GM12878 (cell line): ENCODE measurements at regions not wholly inside any gene's neighbourhood (a gene's known extent, or its start where the extent isn't known, plus 50 kb on each side); places are given as distances from the start of the nearest gene placed in this dataset.

Experiments
- ATAC-seq: fragments of 200-7000 bp; cut with Tn5 transposase; 3 replicates; pipeline ENCODE4 v1.9.1; 2020; ENCODE audit warnings: mild to moderate bottlenecking, moderate library complexity
- BruUV-seq: library from RNA; stranded (reverse); fragments of 400-500 nt; replicated peaks from 2 replicates; lab custom pipeline; 2021; lab: Mats Ljungman, UMichigan
- CTCF ChIA-PET: fragments of 300-600 bp; sonication (Branson Sonifier 250); formaldehyde crosslinking; extraction: SDS; loops from one replicate; lab custom pipeline; 2021; ENCODE audit warnings: inconsistent platforms; lab: Yijun Ruan, JAX
- POLR2A ChIA-PET: fragments of 350-600 bp; formaldehyde crosslinking; extraction: SDS; loops from one replicate; lab custom pipeline; 2021; ENCODE audit warnings: inconsistent platforms; lab: Charles Lee
- RAD21 ChIA-PET: fragments of 300-600 bp; sonication (Branson Sonifier 250); formaldehyde crosslinking; loops from one replicate; lab custom pipeline; 2023; ENCODE audit warnings: antibody characterized with exemption; ENCODE audit not compliant: unreplicated experiment; lab: Charles Lee
- SMC1A ChIA-PET: fragments of 300-600 bp; sonication (Branson Sonifier 250); formaldehyde crosslinking; loops from one replicate; lab custom pipeline; 2023; ENCODE audit not compliant: unreplicated experiment, uncharacterized antibody; lab: Charles Lee
- DNase-seq: peaks from one replicate; pipeline ENCODE4 v3.0.0-alpha.2; 2011; ENCODE audit warnings: low read depth, low spot score
- FAIRE-seq: peaks from 3 replicates; lab custom pipeline; 2011; peaks lifted over from hg19 to GRCh38; lab: Jason Lieb, UNC
- H2AFZ ChIP-seq: 2 replicates; pipeline ENCODE4 v1.6.0; 2011; ENCODE audit warnings: low read depth, low read length, control low read depth; ENCODE audit not compliant: control insufficient read depth
- H3K27ac ChIP-seq: 2 replicates; pipeline ENCODE4 v1.5.1; 2011; ENCODE audit warnings: control low read depth; ENCODE audit not compliant: control insufficient read depth, insufficient read depth
- H3K27me3 ChIP-seq, 2 experiments: replicated peaks in 1 of 2; 2 replicates each; pipeline versions ENCODE4 v1.6.0 to v1.6.1; 2011; ENCODE audit warnings: low read length in 1 of 2; ENCODE audit not compliant: control insufficient read depth in 2 of 2, insufficient read depth in 2 of 2
- H3K36me3 ChIP-seq, 2 experiments: 2 replicates each; pipeline ENCODE4 v1.5.1; 2011; ENCODE audit warnings: low read length in 1 of 2; ENCODE audit not compliant: control insufficient read depth in 2 of 2, insufficient read depth in 2 of 2
- H3K4me1 ChIP-seq: 2 replicates; pipeline ENCODE4 v1.6.1; 2011; ENCODE audit warnings: mild to moderate bottlenecking, low read length, moderate library complexity, mixed read lengths; ENCODE audit not compliant: control insufficient read depth, insufficient read depth
- H3K4me2 ChIP-seq: 2 replicates; pipeline ENCODE4 v1.6.0; 2011; ENCODE audit warnings: control low read depth; ENCODE audit not compliant: control insufficient read depth, insufficient read depth
- H3K4me3 ChIP-seq: fragments of 200-600 bp; sonication (generic); 2 replicates; pipeline ENCODE4 v1.5.1; 2016
- H3K79me2 ChIP-seq: 2 replicates; pipeline ENCODE4 v1.6.0; 2011; ENCODE audit warnings: low read length; ENCODE audit not compliant: control insufficient read depth, insufficient read depth
- H3K9ac ChIP-seq: 2 replicates; pipeline ENCODE4 v1.8.0; 2011; ENCODE audit warnings: low read length, control low read depth, mixed read lengths; ENCODE audit not compliant: control insufficient read depth, insufficient read depth
- H3K9me3 ChIP-seq: replicated peaks from 3 replicates; pipeline ENCODE4 v1.5.1; 2011; ENCODE audit warnings: mild to moderate bottlenecking, low read length; ENCODE audit not compliant: control insufficient read depth, insufficient read depth
- H4K20me1 ChIP-seq: 2 replicates; pipeline ENCODE4 v1.6.0; 2011; ENCODE audit not compliant: control insufficient read depth, insufficient read depth
- BCL11A ChIP-seq: IDR thresholded peaks from 2 replicates; pipeline ENCODE4 v1.6.1; 2011; ENCODE audit warnings: low read depth, low read length
- DPF2 ChIP-seq: fragments of 450-650 bp; IDR thresholded peaks from 2 replicates; pipeline ENCODE4 v1.6.1; 2017; ENCODE audit warnings: mild to moderate bottlenecking
- IKZF2 ChIP-seq, 2 experiments: fragments of 450-650 bp; IDR thresholded peaks; 2 replicates each; pipeline ENCODE4 v1.6.1; 2017; ENCODE audit warnings: mild to moderate bottlenecking in 2 of 2, moderate library complexity in 2 of 2
- NR2C2 ChIP-seq: IDR thresholded peaks from 2 replicates; pipeline ENCODE4 v1.6.1; 2011; ENCODE audit warnings: borderline replicate concordance, low read depth; ENCODE audit not compliant: control insufficient read depth, insufficient read length
- PAX8 ChIP-seq: fragments of 450-650 bp; IDR thresholded peaks from 2 replicates; pipeline ENCODE4 v1.6.1; 2017; ENCODE audit warnings: mild to moderate bottlenecking, moderate library complexity
- SPI1 ChIP-seq: IDR thresholded peaks from 2 replicates; pipeline ENCODE4 v1.6.1; 2011; ENCODE audit warnings: low read depth, mild to moderate bottlenecking, low read length, moderate library complexity, borderline replicate concordance; ENCODE audit not compliant: insufficient read depth
- TCF12 ChIP-seq: IDR thresholded peaks from 2 replicates; pipeline ENCODE4 v1.6.1; 2011; ENCODE audit warnings: low read depth, mild to moderate bottlenecking, low read length
- YBX1 ChIP-seq: fragments of 450-650 bp; IDR thresholded peaks from 2 replicates; pipeline ENCODE4 v1.6.1; 2016; ENCODE audit warnings: antibody characterized with exemption
- ZNF217 ChIP-seq: fragments of 450-650 bp; IDR thresholded peaks from 2 replicates; pipeline ENCODE4 v1.6.1; 2017; ENCODE audit warnings: antibody characterized with exemption, mild to moderate bottlenecking
- ZNF622 ChIP-seq: fragments of 450-650 bp; IDR thresholded peaks from 2 replicates; pipeline ENCODE4 v1.6.1; 2017; ENCODE audit warnings: mild to moderate bottlenecking, inconsistent platforms
- WGBS: methylation state at CpG from one replicate; pipeline ENCODE4 v1.1.6; 2016; ENCODE audit warnings: low lambda C conversion rate; ENCODE audit not compliant: insufficient replicate concordance, insufficient coverage; ENCODE audit errors: missing lambda C conversion rate; 5-methylcytosine and 5-hydroxymethylcytosine counted together
- in situ Hi-C: fragments of 300-500 bp; cut with MboI; formaldehyde crosslinking; loops from 9 replicates; pipeline ENCODE4 v1.14.3; 2018; ENCODE audit warnings: mixed read lengths
- intact Hi-C: fragments of 100-400 bp; cut with micrococcal nuclease; formaldehyde crosslinking; loops from one replicate; pipeline ENCODE4 v1.14.2; 2022; ENCODE audit not compliant: unreplicated experiment
- TF ChIP-seq, protein P1 (sequence below): fragments of 450-650 bp; IDR thresholded peaks from 2 replicates; pipeline ENCODE4 v1.6.1; 2017; ENCODE audit warnings: mild to moderate bottlenecking, moderate library complexity
- TF ChIP-seq, protein P2 (sequence below): fragments of 450-650 bp; IDR thresholded peaks from 2 replicates; pipeline ENCODE4 v1.6.1; 2016; ENCODE audit warnings: mild to moderate bottlenecking, moderate library complexity, borderline replicate concordance

DNA sequence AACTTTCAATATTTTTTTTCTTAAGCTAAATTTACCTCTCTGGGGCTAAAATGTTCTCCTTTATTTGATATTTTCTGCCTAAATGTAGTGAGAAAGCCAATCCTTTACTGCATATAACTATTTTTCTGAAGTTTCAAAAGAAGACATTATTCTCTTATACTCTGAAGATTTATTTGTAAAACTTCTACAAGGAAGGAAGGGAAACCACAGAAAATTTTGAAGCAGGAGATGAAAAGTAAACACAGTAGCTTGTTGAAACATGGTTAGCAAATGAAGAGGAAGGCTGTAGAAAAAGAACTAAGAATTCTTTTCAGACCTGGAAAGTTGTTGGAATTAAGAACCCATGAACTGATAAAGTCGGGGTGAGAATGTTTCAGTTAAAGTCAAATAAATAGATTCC is 330.3 kb downstream of the HGF start:
- DNase-seq (no peak), FAIRE-seq (no peak), ATAC-seq (no peak)
- Histone ChIP-seq H3K4me3 (no peak overlapping the region), H3K36me3 (no peaks in the 10 kb centered on the region), H3K4me2 (no peak overlapping the region), H3K27ac (no peak overlapping the region), H3K79me2 (no peaks in the 10 kb centered on the region), H4K20me1 (no peaks in the 10 kb centered on the region), H3K27me3 (no peaks in the 10 kb centered on the region), H3K4me1 (no peaks in the 10 kb centered on the region), H3K9me3 (no peaks in the 10 kb centered on the region), H2AFZ (no peak overlapping the region), H3K9ac (no peak overlapping the region)
- ChIA-PET CTCF (interaction anchor here (0.9 to 1.0 kb wide), 2 partner anchors 13 to 31 kb away, joined by 3 to 5 read pairs; no protein-coding TSS in a partner anchor), SMC1A (no interaction called here), POLR2A (no interaction called here), RAD21 (no interaction called here)
- in situ Hi-C loops: no loop called here
- BruUV-seq: no TSS peak
- WGBS: 0% methylated on average over 1 of the region's 1 CpG
- intact Hi-C loops: no loop called here
- TF ChIP-seq, protein P1, sequence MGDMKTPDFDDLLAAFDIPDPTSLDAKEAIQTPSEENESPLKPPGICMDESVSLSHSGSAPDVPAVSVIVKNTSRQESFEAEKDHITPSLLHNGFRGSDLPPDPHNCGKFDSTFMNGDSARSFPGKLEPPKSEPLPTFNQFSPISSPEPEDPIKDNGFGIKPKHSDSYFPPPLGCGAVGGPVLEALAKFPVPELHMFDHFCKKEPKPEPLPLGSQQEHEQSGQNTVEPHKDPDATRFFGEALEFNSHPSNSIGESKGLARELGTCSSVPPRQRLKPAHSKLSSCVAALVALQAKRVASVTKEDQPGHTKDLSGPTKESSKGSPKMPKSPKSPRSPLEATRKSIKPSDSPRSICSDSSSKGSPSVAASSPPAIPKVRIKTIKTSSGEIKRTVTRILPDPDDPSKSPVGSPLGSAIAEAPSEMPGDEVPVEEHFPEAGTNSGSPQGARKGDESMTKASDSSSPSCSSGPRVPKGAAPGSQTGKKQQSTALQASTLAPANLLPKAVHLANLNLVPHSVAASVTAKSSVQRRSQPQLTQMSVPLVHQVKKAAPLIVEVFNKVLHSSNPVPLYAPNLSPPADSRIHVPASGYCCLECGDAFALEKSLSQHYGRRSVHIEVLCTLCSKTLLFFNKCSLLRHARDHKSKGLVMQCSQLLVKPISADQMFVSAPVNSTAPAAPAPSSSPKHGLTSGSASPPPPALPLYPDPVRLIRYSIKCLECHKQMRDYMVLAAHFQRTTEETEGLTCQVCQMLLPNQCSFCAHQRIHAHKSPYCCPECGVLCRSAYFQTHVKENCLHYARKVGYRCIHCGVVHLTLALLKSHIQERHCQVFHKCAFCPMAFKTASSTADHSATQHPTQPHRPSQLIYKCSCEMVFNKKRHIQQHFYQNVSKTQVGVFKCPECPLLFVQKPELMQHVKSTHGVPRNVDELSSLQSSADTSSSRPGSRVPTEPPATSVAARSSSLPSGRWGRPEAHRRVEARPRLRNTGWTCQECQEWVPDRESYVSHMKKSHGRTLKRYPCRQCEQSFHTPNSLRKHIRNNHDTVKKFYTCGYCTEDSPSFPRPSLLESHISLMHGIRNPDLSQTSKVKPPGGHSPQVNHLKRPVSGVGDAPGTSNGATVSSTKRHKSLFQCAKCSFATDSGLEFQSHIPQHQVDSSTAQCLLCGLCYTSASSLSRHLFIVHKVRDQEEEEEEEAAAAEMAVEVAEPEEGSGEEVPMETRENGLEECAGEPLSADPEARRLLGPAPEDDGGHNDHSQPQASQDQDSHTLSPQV: no peak
- TF ChIP-seq ZNF622: no peak
- no peak for TF ChIP-seq DPF2
- no peak for TF ChIP-seq PAX8
- no peak for TF ChIP-seq NR2C2
- no peak for TF ChIP-seq SPI1
- no peak for TF ChIP-seq BCL11A
- TF ChIP-seq, protein P2, sequence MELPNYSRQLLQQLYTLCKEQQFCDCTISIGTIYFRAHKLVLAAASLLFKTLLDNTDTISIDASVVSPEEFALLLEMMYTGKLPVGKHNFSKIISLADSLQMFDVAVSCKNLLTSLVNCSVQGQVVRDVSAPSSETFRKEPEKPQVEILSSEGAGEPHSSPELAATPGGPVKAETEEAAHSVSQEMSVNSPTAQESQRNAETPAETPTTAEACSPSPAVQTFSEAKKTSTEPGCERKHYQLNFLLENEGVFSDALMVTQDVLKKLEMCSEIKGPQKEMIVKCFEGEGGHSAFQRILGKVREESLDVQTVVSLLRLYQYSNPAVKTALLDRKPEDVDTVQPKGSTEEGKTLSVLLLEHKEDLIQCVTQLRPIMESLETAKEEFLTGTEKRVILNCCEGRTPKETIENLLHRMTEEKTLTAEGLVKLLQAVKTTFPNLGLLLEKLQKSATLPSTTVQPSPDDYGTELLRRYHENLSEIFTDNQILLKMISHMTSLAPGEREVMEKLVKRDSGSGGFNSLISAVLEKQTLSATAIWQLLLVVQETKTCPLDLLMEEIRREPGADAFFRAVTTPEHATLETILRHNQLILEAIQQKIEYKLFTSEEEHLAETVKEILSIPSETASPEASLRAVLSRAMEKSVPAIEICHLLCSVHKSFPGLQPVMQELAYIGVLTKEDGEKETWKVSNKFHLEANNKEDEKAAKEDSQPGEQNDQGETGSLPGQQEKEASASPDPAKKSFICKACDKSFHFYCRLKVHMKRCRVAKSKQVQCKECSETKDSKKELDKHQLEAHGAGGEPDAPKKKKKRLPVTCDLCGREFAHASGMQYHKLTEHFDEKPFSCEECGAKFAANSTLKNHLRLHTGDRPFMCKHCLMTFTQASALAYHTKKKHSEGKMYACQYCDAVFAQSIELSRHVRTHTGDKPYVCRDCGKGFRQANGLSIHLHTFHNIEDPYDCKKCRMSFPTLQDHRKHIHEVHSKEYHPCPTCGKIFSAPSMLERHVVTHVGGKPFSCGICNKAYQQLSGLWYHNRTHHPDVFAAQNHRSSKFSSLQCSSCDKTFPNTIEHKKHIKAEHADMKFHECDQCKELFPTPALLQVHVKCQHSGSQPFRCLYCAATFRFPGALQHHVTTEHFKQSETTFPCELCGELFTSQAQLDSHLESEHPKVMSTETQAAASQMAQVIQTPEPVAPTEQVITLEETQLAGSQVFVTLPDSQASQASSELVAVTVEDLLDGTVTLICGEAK: no peak
- no peak for TF ChIP-seq TCF12
- no peak for TF ChIP-seq ZNF217
- TF ChIP-seq IKZF2 (IDR thresholded peaks at IDR 0.05): no peak
- TF ChIP-seq YBX1: no peak
